ENCODE measurements at regions not wholly inside any gene's neighbourhood (a gene's known extent, or its start where the extent isn't known, plus 50 kb on each side); places are given as distances from the start of the nearest gene placed in this dataset.

DNA sequence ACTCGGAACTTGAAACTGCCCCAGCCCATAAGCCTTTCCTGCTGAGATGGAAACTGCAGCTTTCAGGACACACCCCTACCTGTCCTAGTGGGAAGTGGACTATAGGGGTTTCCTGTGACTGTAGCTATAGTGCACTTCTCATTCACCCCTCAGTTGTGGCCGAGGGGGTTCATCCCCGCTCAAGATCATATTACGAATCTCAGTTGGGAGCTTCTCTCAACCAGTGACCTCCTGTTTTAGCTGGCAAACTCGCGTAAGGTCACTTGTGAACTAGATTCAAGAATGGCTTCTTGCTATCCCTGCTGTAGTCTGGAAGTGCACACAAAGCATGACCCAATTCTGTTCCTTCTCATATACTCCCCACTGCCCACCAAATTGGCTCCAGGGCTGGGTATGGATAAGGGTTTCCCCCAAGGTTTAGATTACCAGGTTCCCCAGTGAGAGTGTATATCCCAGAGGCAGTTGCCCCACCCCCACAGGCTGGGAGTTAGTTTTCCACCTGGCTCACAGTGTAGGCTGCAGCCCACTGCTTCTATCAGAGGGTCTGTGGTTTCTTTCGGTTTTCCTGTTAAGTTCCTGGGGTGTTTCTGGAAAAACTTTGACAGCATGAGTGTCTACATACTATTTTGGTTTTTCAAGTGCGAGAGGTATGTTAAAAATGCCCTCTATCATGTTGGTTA, 812.9 kb downstream of the JRKL start:
- no peak overlapping the region for H3K4me3 ChIP-seq
- DNase-seq (no peak), ATAC-seq (no peak)
- H3K36me3 ChIP-seq, result no peaks in the 10 kb centered on the region
- H3K9me3 ChIP-seq, result no peaks in the 10 kb centered on the region
- no peaks in the 10 kb centered on the region for H3K27me3 ChIP-seq (ENCODE audit: low read depth)
- TF ChIP-seq, protein P1, sequence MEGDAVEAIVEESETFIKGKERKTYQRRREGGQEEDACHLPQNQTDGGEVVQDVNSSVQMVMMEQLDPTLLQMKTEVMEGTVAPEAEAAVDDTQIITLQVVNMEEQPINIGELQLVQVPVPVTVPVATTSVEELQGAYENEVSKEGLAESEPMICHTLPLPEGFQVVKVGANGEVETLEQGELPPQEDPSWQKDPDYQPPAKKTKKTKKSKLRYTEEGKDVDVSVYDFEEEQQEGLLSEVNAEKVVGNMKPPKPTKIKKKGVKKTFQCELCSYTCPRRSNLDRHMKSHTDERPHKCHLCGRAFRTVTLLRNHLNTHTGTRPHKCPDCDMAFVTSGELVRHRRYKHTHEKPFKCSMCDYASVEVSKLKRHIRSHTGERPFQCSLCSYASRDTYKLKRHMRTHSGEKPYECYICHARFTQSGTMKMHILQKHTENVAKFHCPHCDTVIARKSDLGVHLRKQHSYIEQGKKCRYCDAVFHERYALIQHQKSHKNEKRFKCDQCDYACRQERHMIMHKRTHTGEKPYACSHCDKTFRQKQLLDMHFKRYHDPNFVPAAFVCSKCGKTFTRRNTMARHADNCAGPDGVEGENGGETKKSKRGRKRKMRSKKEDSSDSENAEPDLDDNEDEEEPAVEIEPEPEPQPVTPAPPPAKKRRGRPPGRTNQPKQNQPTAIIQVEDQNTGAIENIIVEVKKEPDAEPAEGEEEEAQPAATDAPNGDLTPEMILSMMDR (IDR thresholded peaks at IDR 0.05), result no peak
- H3K27ac ChIP-seq, result no peak overlapping the region
- H3K4me1 ChIP-seq, result no peaks in the 10 kb centered on the region
- intact Hi-C loops (cut with DNase I), result no loop called here

DNA sequence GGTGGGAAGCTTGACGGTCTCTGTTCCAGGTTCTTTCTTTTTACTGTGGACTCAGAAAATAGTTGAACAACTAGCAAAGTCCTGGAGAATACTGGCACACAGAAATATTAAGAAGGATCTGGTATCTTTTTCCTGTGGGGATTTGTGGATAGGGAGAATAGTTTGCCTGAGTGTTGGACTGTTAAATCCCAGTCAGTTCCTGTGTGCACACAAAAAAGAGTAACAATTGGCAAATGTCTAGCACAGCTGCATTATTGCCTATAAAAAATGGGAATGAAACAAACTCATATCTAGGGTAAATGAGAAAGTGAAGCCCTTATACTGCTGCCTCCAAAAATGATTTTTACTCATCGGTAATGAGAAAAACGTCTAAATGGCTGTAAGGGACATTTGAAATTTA, 828.2 kb downstream of the JRKL start:
- TF ChIP-seq, protein P1 (IDR thresholded peaks at IDR 0.05), result no peak
- H3K4me3 ChIP-seq, result no peak overlapping the region
- ATAC-seq, result no peak

DNA sequence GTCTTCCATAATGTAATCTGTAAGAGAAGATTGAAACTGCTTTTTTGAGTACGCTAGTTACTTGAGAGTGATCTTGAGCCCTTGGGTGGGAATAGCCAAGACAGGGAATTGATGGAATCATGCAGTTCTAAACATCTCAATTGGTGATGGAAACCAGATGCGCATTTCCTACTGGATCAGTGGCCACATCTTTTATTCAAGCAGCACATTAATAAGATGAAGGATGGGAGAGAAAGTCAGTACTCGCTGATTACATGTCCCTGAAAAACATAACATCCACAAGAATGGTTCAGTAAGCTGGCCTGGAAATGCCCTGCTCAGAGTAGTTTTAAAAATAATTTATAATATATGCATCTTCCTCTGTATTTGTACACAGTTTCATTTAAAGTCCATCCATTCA, 833.8 kb downstream of the JRKL start:
- intact Hi-C loops (cut with DNase I), result no loop called here
- Histone ChIP-seq H3K4me3 (no peak overlapping the region), H3K4me1 (no peaks in the 10 kb centered on the region), H3K27ac (no peak overlapping the region), H3K9me3 (no peaks in the 10 kb centered on the region), H3K36me3 (no peaks in the 10 kb centered on the region), H3K27me3 (ENCODE audit: low read depth) (no peaks in the 10 kb centered on the region)
- ATAC-seq (no peak), DNase-seq (no peak)
- TF ChIP-seq, protein P1 (IDR thresholded peaks at IDR 0.05), result no peak

More for the DNA sequence above, 828.2 kb downstream of the JRKL start:
- H3K4me1 ChIP-seq, result no peaks in the 10 kb centered on the region
- DNase-seq, result no peak
- H3K9me3 ChIP-seq, result no peaks in the 10 kb centered on the region
- H3K36me3 ChIP-seq, result no peaks in the 10 kb centered on the region
- H3K27me3 ChIP-seq (ENCODE audit: low read depth), result no peaks in the 10 kb centered on the region
- H3K27ac ChIP-seq, result no peak overlapping the region
- intact Hi-C loops (cut with DNase I), result no loop called here

DNA sequence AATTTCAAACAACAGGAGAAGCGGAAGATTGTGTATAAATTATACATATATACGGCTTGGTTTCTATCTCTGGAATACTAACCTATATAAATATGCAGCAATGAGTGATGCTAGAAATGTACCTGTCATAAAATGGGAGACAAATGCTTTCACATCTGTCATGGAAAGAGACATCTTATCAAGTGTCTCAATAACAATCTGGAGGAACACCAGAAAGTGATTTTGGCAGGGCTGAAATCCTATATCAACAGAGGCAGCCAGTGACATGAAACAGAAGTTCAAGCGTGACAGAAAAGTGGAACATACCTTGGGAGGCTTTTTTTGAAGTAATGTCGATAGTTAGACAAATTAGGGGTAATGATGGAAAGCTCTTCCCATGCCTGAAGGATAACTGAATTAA, 834.6 kb downstream of the JRKL start:
- ATAC-seq, result no peak
- H3K9me3 ChIP-seq, result no peaks in the 10 kb centered on the region
- intact Hi-C loops (cut with DNase I), result no loop called here
- H3K27ac ChIP-seq, result no peak overlapping the region
- H3K4me1 ChIP-seq, result no peaks in the 10 kb centered on the region
- H3K36me3 ChIP-seq, result no peaks in the 10 kb centered on the region
- DNase-seq, result no peak
- TF ChIP-seq, protein P1 (IDR thresholded peaks at IDR 0.05), result no peak
- H3K4me3 ChIP-seq, result no peak overlapping the region
- no peaks in the 10 kb centered on the region for H3K27me3 ChIP-seq (ENCODE audit: low read depth)

DNA sequence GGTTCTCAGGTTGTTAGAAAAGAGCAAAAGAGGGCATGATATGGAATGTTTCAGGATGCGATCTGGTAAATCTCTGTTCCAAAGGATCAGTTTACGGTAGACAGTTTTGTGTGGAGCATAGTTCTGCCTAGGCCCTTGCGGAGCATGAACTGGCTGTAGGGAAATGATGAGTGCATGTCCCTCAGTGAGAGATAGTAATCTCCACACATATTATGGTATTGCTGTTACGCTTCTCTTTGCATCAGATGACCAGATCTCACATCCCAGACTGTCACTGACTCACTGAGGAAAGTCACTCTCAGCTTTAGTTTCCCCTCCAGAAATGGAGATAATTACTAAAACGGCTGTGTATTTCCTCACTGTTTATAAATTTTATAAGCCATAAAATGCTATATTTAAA, 836.0 kb downstream of the JRKL start:
- ATAC-seq (no peak), DNase-seq (no peak)
- Histone ChIP-seq H3K9me3 (no peaks in the 10 kb centered on the region), H3K4me3 (no peak overlapping the region), H3K4me1 (no peaks in the 10 kb centered on the region), H3K36me3 (no peaks in the 10 kb centered on the region), H3K27me3 (ENCODE audit: low read depth) (no peaks in the 10 kb centered on the region), H3K27ac (no peak overlapping the region)
- intact Hi-C loops (cut with DNase I), result no loop called here
- TF ChIP-seq, protein P1 (IDR thresholded peaks at IDR 0.05), result no peak
